Pons (tissue), 1 donor: ENCODE measurements at regions not wholly inside any gene's neighbourhood (a gene's known extent, or its start where the extent isn't known, plus 50 kb on each side); places are given as distances from the start of the nearest gene placed in this dataset.
"Not testable (repeated sequence)": the region's sequence is repeated elsewhere in the genome, so short reads cannot be mapped to it uniquely, and the experiment has no call there.

Source experiments
- DNase-seq: peaks from one replicate; pipeline ENCODE4 v3.0.0-alpha.2; 2016; ENCODE audit warnings: low spot score

DNA sequence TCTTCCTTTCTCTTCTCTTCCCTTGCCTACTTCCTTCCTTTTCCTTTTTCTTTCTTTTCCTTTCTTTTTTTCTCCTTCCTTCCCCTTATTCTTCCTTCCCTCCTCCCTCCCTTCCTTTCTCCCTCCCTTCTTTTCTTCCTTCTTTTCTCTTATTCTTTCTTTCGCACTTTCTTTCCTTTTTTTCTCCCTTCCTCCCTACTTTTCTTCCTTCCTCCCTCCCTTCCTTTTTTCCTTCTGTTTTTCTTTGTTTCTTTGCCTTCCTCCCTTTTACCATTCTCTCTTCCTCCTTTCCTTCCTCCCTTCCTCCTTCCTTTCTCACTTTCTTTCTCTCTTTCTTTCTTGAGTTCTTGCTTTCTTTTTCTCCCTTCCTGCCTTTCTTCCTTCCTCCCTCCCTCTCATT lies 416.5 kb downstream of the ANKRD30B start:
- not testable (repeated sequence) for DNase-seq

DNA sequence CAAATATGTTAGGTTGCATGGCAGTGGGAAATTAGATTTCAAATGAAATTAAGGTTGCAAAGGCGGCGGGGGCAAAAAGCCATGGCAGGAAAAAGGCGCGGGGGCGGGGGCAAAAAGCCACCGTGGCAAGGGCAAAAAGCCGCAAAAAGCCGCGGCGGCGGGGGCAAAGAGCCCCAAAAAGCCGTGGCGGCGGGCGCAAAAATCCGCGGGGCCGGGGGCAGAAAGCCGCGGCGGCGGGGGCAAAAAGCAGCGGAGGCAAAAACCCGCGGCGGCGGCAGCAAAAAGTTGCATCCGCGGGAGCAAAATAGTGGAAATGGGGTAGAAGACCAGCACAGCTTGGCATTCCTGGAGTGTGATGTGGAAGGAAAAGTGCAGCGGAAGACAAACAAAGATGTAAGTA lies 417.1 kb downstream of the ANKRD30B start:
- DNase-seq = no peak

DNA sequence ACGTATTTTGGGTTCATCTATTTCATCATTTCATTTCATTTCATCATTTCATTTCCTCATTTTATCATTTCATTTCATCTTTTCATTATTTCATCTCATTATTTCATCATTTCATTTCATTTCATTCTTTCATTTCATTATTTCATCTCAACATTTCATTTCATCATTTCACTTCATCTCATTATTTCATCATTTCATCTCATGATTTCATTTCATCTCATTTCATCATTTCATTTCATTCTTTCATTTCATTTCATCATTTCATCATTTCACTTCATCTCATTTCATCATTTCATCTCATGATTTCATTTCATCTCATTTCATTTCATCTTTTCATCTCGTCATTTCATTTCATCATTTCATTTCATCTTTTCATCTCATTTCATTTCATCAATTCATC lies 445.1 kb downstream of the ANKRD30B start:
- DNase-seq = not testable (repeated sequence)

DNA sequence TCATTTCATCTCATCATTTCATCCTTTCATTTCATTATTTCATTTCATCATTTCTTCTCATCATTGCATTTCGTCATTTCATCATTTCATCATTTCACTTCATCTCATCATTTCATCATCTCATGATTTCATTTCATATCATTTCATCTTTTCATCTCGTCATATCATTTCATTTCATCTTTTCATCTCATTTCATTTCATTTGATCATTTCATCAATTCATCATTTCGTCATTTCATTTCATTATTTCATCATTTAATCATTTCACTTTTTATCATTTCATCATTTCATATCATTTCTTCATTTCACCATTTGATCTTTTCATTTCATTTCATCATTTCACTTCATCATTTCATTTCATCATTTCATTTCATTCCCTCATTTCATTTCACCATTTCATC lies 445.8 kb downstream of the ANKRD30B start:
- DNase-seq = not testable (repeated sequence)

DNA sequence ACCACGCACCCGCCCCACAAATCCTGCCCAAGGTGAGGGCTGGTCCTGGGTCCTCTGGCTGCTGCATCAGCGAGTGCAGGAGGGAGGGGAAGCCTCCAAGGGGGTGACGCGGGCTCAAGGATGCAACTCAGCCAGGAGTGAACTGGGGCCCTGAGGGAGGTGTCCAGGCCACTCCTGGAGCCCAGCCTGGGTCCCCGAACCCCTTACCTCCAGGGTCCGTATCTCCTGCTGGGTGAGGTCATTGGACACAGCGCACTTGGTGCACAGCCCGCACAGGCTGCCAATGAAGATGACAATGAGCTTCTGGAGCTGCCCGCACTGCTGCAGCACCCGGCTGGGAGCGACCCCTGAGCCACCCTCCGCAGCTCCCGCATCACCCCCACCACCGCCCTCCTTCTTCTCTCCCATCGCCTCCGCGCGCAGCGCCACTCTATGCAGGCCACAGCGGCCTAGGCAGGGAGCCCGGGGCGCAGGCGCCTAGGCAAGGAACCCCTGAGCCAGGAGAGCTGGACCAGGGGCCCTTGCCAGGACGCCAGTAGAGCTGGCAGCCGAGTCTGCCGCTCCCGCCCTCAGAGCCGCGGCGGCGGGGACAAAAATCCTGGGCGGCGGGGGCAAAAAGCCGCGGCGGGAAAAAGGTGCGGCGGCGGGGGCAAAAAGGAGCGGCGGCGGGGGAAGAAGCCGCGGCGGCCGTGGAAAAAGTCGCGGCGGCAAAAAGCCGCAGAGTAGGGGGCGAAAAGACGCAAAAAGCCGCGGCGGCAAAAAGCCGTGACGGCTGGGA lies 449.6 kb downstream of the ANKRD30B start:
- DNase-seq = peak; percentile 5

DNA sequence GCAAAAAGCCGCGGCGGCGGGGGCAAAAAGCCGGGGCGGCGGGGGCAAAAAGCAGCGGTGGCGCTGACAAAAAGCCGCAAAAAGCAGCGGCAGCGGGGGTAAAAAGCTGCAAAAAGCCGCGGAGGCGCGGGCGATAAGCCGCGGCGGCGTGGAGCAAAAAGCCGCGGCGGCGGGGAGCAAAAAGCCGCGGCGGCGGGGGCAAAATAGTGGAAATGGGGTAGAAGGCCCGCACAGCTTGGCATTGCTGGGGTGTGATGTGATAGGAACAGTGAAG lies 450.1 kb downstream of the ANKRD30B start:
- no peak for DNase-seq
